WTC11 (cell line): ENCODE measurements at regions not wholly inside any gene's neighbourhood (a gene's known extent, or its start where the extent isn't known, plus 50 kb on each side); places are given as distances from the start of the nearest gene placed in this dataset.

ENCODE experiments used
- ATAC-seq: fragments of 200-7000 bp; cut with Tn5 transposase; 2 replicates; pipeline ENCODE4 v1.10.0; 2021; ENCODE audit warnings: mild to moderate bottlenecking, moderate library complexity
- CTCF ChIA-PET: fragments of 300-600 bp; sonication (Branson Sonifier 250); formaldehyde crosslinking; loops from one replicate; lab custom pipeline; 2021; ENCODE audit warnings: antibody characterized with exemption; lab: Charles Lee
- POLR2A ChIA-PET: fragments of 350-600 bp; sonication (Branson Sonifier 250); formaldehyde crosslinking; loops from one replicate; lab custom pipeline; 2021; ENCODE audit warnings: antibody characterized with exemption; lab: Charles Lee
- DNase-seq: peaks from one replicate; pipeline ENCODE4 v3.0.0; 2021; ENCODE audit warnings: low spot score
- H3K27ac Mint-ChIP-seq: 2 replicates; pipeline ENCODE4 v1.8.0; 2021; ENCODE audit warnings: mixed read lengths
- H3K27me3 Mint-ChIP-seq: 2 replicates; pipeline ENCODE4 v1.8.0; 2021; ENCODE audit warnings: low read depth, mild to moderate bottlenecking, moderate library complexity, mixed read lengths
- H3K36me3 Mint-ChIP-seq: 2 replicates; pipeline ENCODE4 v1.8.0; 2021; ENCODE audit warnings: mixed read lengths
- H3K4me1 Mint-ChIP-seq: 2 replicates; pipeline ENCODE4 v1.8.0; 2022; ENCODE audit warnings: mixed read lengths
- H3K4me3 Mint-ChIP-seq: 2 replicates; pipeline ENCODE4 v1.8.0; 2021; ENCODE audit warnings: mild to moderate bottlenecking, moderate library complexity, mixed read lengths
- H3K9me3 Mint-ChIP-seq: 2 replicates; pipeline ENCODE4 v1.8.0; 2021; ENCODE audit warnings: mixed read lengths
- NFYB ChIP-seq: sonication (generic); formaldehyde crosslinking; conservative IDR thresholded peaks from 2 replicates; pipeline ENCODE4 v1.8.0; 2022; ENCODE audit warnings: low read depth, missing genetic modification reagents
- RELA ChIP-seq: sonication (generic); formaldehyde crosslinking; IDR thresholded peaks from 2 replicates; pipeline ENCODE4 v1.8.1; 2022; ENCODE audit warnings: missing genetic modification reagents, mild to moderate bottlenecking, borderline replicate concordance
- TEAD1 ChIP-seq: sonication (generic); formaldehyde crosslinking; IDR thresholded peaks from 2 replicates; pipeline ENCODE4 v1.8.0; 2022; ENCODE audit warnings: mild to moderate bottlenecking, missing genetic modification reagents
- TEAD4 ChIP-seq: sonication (generic); formaldehyde crosslinking; IDR thresholded peaks from 2 replicates; pipeline ENCODE4 v1.8.0; 2022; ENCODE audit warnings: mild to moderate bottlenecking, missing genetic modification reagents
- ZNF232 ChIP-seq: sonication (generic); formaldehyde crosslinking; IDR thresholded peaks from 2 replicates; pipeline ENCODE4 v1.8.0; 2022; ENCODE audit warnings: mild to moderate bottlenecking, missing genetic modification reagents
- ZNF263 ChIP-seq: sonication (generic); formaldehyde crosslinking; IDR thresholded peaks from 2 replicates; pipeline ENCODE4 v1.8.1; 2022; ENCODE audit warnings: low read depth, mild to moderate bottlenecking, moderate library complexity, missing genetic modification reagents
- TF ChIP-seq, protein P1 (sequence below): sonication (generic); formaldehyde crosslinking; IDR thresholded peaks from 2 replicates; pipeline ENCODE4 v1.8.1; 2022; ENCODE audit warnings: mild to moderate bottlenecking, moderate library complexity, missing genetic modification reagents
- TF ChIP-seq, protein P2 (sequence below): sonication (generic); formaldehyde crosslinking; IDR thresholded peaks from 2 replicates; pipeline ENCODE4 v1.8.0; 2023; ENCODE audit warnings: mild to moderate bottlenecking, missing genetic modification reagents
- TF ChIP-seq, protein P3 (sequence below): sonication (generic); formaldehyde crosslinking; IDR thresholded peaks from 2 replicates; pipeline ENCODE4 v1.8.1; 2023; ENCODE audit warnings: mild to moderate bottlenecking, missing genetic modification reagents
- TF ChIP-seq, protein P4 (sequence below): fragments of 250-450 bp; sonication (Bioruptor Pico); conservative IDR thresholded peaks from 2 replicates; pipeline ENCODE4 v1.9.0; 2021; ENCODE audit warnings: mild to moderate bottlenecking
- TF ChIP-seq, protein P5 (sequence below): sonication (generic); formaldehyde crosslinking; IDR thresholded peaks from 2 replicates; pipeline ENCODE4 v1.8.1; 2022; ENCODE audit warnings: missing genetic modification reagents, borderline replicate concordance
- TF ChIP-seq, protein P6 (sequence below): sonication (generic); formaldehyde crosslinking; IDR thresholded peaks from 2 replicates; pipeline ENCODE4 v1.8.1; 2023; ENCODE audit warnings: mild to moderate bottlenecking, missing genetic modification reagents, moderate library complexity
- TF ChIP-seq, protein P7 (sequence below): sonication (generic); formaldehyde crosslinking; conservative IDR thresholded peaks from 2 replicates; pipeline ENCODE4 v1.8.1; 2022; ENCODE audit warnings: mild to moderate bottlenecking, missing genetic modification reagents

DNA sequence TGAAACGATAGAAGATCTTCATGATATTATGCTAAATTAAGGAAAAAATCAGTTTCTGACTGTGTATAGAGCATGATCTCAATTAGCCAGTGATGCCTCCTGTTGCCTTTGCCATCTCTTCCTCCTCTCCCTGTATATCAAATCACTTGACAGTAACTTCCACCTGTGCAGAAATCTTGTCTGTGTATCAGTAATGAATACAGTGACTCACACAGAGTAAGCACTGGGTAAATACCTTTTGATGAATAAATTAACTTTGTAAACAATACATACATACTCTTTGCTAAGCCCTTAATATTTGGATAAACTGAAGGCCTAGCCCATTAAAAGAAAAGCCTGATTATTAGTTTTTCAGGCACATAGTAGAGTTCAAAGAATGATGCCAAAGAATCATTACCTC, 610.6 kb upstream of the NRP1 start (continued):
- TF ChIP-seq, protein P1, sequence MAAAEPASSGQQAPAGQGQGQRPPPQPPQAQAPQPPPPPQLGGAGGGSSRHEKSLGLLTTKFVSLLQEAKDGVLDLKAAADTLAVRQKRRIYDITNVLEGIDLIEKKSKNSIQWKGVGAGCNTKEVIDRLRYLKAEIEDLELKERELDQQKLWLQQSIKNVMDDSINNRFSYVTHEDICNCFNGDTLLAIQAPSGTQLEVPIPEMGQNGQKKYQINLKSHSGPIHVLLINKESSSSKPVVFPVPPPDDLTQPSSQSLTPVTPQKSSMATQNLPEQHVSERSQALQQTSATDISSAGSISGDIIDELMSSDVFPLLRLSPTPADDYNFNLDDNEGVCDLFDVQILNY (CRISPR knock-in tag): no peak
- no peak for TF ChIP-seq TEAD4

DNA sequence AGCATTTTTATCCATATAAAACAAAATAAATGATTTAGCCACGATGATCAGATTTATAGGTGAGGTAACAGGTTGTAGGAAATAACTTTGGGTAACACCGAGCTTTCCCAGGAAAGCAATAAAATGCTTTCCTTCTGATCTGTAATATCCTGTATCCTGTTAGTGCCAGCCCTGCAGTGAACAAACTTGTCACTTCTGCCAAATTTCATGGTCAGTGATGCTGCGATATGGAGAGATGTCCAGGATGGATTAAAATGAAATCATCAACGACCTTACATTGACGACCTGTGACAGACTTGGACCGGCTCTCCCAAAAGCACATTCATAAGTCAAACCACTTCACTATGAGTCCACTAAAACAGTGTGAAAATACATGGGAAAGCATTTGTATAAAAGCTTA, 608.0 kb upstream of the NRP1 start:
- H3K27ac Mint-ChIP-seq: no peak overlapping the region
- no peak for ATAC-seq
- peaks cover 34% of the 10 kb centered on the region for H3K9me3 Mint-ChIP-seq
- H3K4me1 Mint-ChIP-seq: peaks cover 27% of the 10 kb centered on the region
- H3K4me3 Mint-ChIP-seq: no peak overlapping the region
- TF ChIP-seq, protein P2, sequence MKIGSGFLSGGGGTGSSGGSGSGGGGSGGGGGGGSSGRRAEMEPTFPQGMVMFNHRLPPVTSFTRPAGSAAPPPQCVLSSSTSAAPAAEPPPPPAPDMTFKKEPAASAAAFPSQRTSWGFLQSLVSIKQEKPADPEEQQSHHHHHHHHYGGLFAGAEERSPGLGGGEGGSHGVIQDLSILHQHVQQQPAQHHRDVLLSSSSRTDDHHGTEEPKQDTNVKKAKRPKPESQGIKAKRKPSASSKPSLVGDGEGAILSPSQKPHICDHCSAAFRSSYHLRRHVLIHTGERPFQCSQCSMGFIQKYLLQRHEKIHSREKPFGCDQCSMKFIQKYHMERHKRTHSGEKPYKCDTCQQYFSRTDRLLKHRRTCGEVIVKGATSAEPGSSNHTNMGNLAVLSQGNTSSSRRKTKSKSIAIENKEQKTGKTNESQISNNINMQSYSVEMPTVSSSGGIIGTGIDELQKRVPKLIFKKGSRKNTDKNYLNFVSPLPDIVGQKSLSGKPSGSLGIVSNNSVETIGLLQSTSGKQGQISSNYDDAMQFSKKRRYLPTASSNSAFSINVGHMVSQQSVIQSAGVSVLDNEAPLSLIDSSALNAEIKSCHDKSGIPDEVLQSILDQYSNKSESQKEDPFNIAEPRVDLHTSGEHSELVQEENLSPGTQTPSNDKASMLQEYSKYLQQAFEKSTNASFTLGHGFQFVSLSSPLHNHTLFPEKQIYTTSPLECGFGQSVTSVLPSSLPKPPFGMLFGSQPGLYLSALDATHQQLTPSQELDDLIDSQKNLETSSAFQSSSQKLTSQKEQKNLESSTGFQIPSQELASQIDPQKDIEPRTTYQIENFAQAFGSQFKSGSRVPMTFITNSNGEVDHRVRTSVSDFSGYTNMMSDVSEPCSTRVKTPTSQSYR (CRISPR knock-in tag): no peak
- TF ChIP-seq, protein P3, sequence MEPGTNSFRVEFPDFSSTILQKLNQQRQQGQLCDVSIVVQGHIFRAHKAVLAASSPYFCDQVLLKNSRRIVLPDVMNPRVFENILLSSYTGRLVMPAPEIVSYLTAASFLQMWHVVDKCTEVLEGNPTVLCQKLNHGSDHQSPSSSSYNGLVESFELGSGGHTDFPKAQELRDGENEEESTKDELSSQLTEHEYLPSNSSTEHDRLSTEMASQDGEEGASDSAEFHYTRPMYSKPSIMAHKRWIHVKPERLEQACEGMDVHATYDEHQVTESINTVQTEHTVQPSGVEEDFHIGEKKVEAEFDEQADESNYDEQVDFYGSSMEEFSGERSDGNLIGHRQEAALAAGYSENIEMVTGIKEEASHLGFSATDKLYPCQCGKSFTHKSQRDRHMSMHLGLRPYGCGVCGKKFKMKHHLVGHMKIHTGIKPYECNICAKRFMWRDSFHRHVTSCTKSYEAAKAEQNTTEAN (CRISPR knock-in tag): no peak
- TF ChIP-seq, protein P1 (CRISPR knock-in tag): no peak
- TF ChIP-seq, protein P4, sequence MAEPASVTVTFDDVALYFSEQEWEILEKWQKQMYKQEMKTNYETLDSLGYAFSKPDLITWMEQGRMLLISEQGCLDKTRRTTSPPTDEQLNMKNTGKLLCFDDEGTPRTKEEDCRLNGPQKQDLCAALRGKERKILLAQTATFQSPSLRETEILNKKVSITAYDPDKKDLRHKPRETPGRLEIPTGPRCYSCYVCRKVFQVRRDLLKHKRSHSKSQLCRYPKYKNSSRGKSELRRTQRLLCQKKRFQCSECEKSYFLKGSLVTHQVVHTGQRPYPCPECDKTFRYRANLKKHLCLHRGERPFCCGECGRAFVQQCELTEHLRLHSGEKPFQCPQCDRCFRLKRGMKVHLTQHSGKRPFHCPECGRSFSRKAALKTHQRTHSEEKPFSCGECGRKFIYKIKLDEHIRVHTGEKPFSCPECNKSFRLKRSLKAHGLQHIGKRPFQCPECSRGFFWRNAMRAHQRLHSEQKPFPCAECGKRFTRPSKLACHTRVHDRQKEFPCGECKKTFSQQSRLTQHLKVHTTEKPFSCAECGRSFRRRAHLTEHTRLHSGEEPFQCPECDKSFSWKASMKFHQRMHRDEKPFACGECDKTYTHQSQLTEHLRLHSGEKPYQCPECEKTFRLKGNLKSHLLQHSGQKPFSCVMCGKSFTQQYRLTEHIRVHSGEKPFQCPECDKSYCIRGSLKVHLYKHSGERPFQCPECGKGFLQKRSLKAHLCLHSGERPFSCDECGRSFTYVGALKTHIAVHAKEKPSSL (CRISPR knock-in tag): no peak
- TF ChIP-seq, protein P5, sequence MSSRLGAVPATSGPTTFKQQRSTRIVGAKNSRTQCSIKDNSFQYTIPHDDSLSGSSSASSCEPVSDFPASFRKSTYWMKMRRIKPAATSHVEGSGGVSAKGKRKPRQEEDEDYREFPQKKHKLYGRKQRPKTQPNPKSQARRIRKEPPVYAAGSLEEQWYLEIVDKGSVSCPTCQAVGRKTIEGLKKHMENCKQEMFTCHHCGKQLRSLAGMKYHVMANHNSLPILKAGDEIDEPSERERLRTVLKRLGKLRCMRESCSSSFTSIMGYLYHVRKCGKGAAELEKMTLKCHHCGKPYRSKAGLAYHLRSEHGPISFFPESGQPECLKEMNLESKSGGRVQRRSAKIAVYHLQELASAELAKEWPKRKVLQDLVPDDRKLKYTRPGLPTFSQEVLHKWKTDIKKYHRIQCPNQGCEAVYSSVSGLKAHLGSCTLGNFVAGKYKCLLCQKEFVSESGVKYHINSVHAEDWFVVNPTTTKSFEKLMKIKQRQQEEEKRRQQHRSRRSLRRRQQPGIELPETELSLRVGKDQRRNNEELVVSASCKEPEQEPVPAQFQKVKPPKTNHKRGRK (CRISPR knock-in tag): no peak
- TF ChIP-seq, protein P6, sequence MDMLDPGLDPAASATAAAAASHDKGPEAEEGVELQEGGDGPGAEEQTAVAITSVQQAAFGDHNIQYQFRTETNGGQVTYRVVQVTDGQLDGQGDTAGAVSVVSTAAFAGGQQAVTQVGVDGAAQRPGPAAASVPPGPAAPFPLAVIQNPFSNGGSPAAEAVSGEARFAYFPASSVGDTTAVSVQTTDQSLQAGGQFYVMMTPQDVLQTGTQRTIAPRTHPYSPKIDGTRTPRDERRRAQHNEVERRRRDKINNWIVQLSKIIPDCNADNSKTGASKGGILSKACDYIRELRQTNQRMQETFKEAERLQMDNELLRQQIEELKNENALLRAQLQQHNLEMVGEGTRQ: no peak
- POLR2A ChIA-PET: no interaction called here
- H3K27me3 Mint-ChIP-seq: no peaks in the 10 kb centered on the region; the same call in 1 of the 2 replicates
- no peak for DNase-seq
- CTCF ChIA-PET: no interaction called here
- peaks cover 26% of the 10 kb centered on the region for H3K36me3 Mint-ChIP-seq

DNA sequence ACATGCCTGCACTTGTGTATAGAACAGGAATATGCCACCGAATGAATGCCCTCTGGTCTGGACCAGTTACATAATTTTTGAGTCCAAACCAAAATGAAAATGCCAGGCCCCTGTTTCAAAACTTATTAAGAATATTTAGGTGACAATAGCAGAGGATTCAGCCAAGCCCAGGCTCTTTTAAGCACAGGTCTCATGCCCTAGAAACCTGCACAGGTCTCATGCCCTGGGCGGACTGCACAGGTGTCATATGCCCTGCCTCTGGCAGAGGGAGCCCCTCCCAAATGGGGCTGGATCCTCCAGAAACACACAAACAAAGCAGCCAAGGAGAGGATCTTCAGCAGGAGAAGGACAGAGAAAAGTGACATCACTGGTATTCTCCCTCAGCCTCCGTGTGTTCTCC, 605.4 kb upstream of the NRP1 start:
- no peaks in the 10 kb centered on the region; the same call in 1 of the 2 replicates for H3K27me3 Mint-ChIP-seq
- ChIA-PET POLR2A (no interaction called here), CTCF (no interaction called here)
- H3K9me3 Mint-ChIP-seq: peaks cover 15% of the 10 kb centered on the region
- H3K27ac Mint-ChIP-seq: no peak overlapping the region
- DNase-seq: peak; percentile 14
- TF ChIP-seq ZNF263 (no peak), TEAD1 (no peak), ZNF232 (CRISPR knock-in tag) (no peak), RELA (no peak), NFYB (CRISPR knock-in tag) (no peak)
- TF ChIP-seq, protein P7, sequence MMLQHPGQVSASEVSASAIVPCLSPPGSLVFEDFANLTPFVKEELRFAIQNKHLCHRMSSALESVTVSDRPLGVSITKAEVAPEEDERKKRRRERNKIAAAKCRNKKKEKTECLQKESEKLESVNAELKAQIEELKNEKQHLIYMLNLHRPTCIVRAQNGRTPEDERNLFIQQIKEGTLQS: no peak
- TF ChIP-seq, all 79 proteins: peak for 0
- no peak overlapping the region for H3K4me3 Mint-ChIP-seq
- ATAC-seq: peak; percentile 73
- peaks cover 7% of the 10 kb centered on the region for H3K36me3 Mint-ChIP-seq
- H3K4me1 Mint-ChIP-seq: peaks cover 37% of the 10 kb centered on the region
